SJCRH30 (cell line): ENCODE measurements at regions not wholly inside any gene's neighbourhood (a gene's known extent, or its start where the extent isn't known, plus 50 kb on each side); places are given as distances from the start of the nearest gene placed in this dataset.
"Not testable (repeated sequence)": the region's sequence is repeated elsewhere in the genome, so short reads cannot be mapped to it uniquely, and the experiment has no call there.

Source experiments
- DNase-seq, 2 experiments: peaks; one replicate each; pipeline ENCODE4 v3.0.0-alpha.2; 2015 to 2020
- H3K27ac ChIP-seq: fragments of 250-450 bp; sonication (Bioruptor Pico); 2 replicates; pipeline ENCODE4 v1.5.1; 2020; ENCODE audit warnings: mild to moderate bottlenecking, moderate library complexity
- H3K27me3 ChIP-seq: fragments of 250-450 bp; sonication (Bioruptor Pico); 2 replicates; pipeline ENCODE4 v1.5.1; 2020; ENCODE audit warnings: mild to moderate bottlenecking, moderate library complexity
- H3K36me3 ChIP-seq: fragments of 250-450 bp; sonication (Bioruptor Pico); 2 replicates; pipeline ENCODE4 v1.5.1; 2020; ENCODE audit warnings: mild to moderate bottlenecking, moderate library complexity
- H3K4me1 ChIP-seq: fragments of 250-450 bp; sonication (Bioruptor Pico); 2 replicates; pipeline ENCODE4 v1.5.1; 2020; ENCODE audit warnings: mild to moderate bottlenecking, moderate library complexity
- H3K4me3 ChIP-seq: fragments of 250-450 bp; sonication (Bioruptor Pico); 2 replicates; pipeline ENCODE4 v1.5.1; 2020; ENCODE audit warnings: mild to moderate bottlenecking, moderate library complexity
- H3K9me3 ChIP-seq: fragments of 250-450 bp; sonication (Bioruptor Pico); replicated peaks from 2 replicates; pipeline ENCODE4 v1.5.1; 2020; ENCODE audit warnings: mild to moderate bottlenecking, moderate library complexity

GRCh38 chr1:149284773-149285172 lies 181.4 kb upstream of the NBPF9 start:
- H3K36me3 ChIP-seq, H3K27me3 ChIP-seq, H3K27ac ChIP-seq, H3K9me3 ChIP-seq, H3K4me1 ChIP-seq, DNase-seq, H3K4me3 ChIP-seq: not testable (repeated sequence)

GRCh38 chr1:149285205-149285604 lies 181.9 kb upstream of the NBPF9 start:
- not testable (repeated sequence) for H3K36me3 ChIP-seq, H3K4me3 ChIP-seq, DNase-seq, H3K4me1 ChIP-seq, H3K27ac ChIP-seq, H3K27me3 ChIP-seq, H3K9me3 ChIP-seq

- H3K4me3 ChIP-seq, H3K27ac ChIP-seq, H3K9me3 ChIP-seq, H3K4me1 ChIP-seq, H3K36me3 ChIP-seq, H3K27me3 ChIP-seq: not testable (repeated sequence)
- peak in 1 of 2 experiments; percentile 17 for DNase-seq
Observed at GRCh38 chr1:149285638-149286037, 182.3 kb upstream of the NBPF9 start.

- H3K36me3 ChIP-seq, DNase-seq, H3K4me1 ChIP-seq, H3K9me3 ChIP-seq, H3K4me3 ChIP-seq, H3K27ac ChIP-seq, H3K27me3 ChIP-seq: not testable (repeated sequence)
Observed at GRCh38 chr1:149288580-149288979, 185.2 kb upstream of the NBPF9 start.

- DNase-seq, H3K4me1 ChIP-seq, H3K36me3 ChIP-seq, H3K27ac ChIP-seq, H3K27me3 ChIP-seq, H3K9me3 ChIP-seq, H3K4me3 ChIP-seq: not testable (repeated sequence)
Observed at GRCh38 chr1:149300478-149301218, 174.2 kb upstream of the NBPF19 start.

GRCh38 chr1:149301282-149301681 lies 173.6 kb upstream of the NBPF19 start:
- not testable (repeated sequence) for H3K27ac ChIP-seq, H3K36me3 ChIP-seq, H3K9me3 ChIP-seq, H3K4me3 ChIP-seq, H3K4me1 ChIP-seq, H3K27me3 ChIP-seq, DNase-seq

- H3K4me3 ChIP-seq, H3K27ac ChIP-seq, H3K9me3 ChIP-seq, H3K36me3 ChIP-seq, DNase-seq, H3K4me1 ChIP-seq, H3K27me3 ChIP-seq: not testable (repeated sequence)
Observed at GRCh38 chr1:149304796-149305195, 170.0 kb upstream of the NBPF19 start.

- H3K4me3 ChIP-seq, H3K4me1 ChIP-seq, DNase-seq, H3K27me3 ChIP-seq, H3K9me3 ChIP-seq, H3K27ac ChIP-seq, H3K36me3 ChIP-seq: not testable (repeated sequence)
Observed at GRCh38 chr1:149307640-149308039, 167.2 kb upstream of the NBPF19 start.

- not testable (repeated sequence) for H3K4me3 ChIP-seq, DNase-seq, H3K27ac ChIP-seq, H3K4me1 ChIP-seq, H3K36me3 ChIP-seq, H3K27me3 ChIP-seq, H3K9me3 ChIP-seq
Observed at GRCh38 chr1:149314921-149315320, 159.9 kb upstream of the NBPF19 start.

GRCh38 chr1:149320971-149321731 lies 153.7 kb upstream of the NBPF19 start:
- DNase-seq, H3K4me3 ChIP-seq, H3K9me3 ChIP-seq, H3K4me1 ChIP-seq, H3K36me3 ChIP-seq, H3K27me3 ChIP-seq, H3K27ac ChIP-seq: not testable (repeated sequence)

- not testable (repeated sequence) for DNase-seq, H3K36me3 ChIP-seq, H3K27ac ChIP-seq, H3K9me3 ChIP-seq, H3K4me3 ChIP-seq, H3K4me1 ChIP-seq, H3K27me3 ChIP-seq
Observed at GRCh38 chr1:149321732-149322016, 153.2 kb upstream of the NBPF19 start.

GRCh38 chr1:149330081-149330335 lies 144.8 kb upstream of the NBPF19 start:
- H3K4me1 ChIP-seq, H3K27me3 ChIP-seq, H3K36me3 ChIP-seq, H3K4me3 ChIP-seq, H3K27ac ChIP-seq, H3K9me3 ChIP-seq, DNase-seq: not testable (repeated sequence)

GRCh38 chr1:149336082-149336481 lies 138.8 kb upstream of the NBPF19 start:
- not testable (repeated sequence) for H3K4me1 ChIP-seq, H3K27me3 ChIP-seq, H3K9me3 ChIP-seq, DNase-seq, H3K27ac ChIP-seq, H3K4me3 ChIP-seq, H3K36me3 ChIP-seq

GRCh38 chr1:149338221-149338691 lies 136.6 kb upstream of the NBPF19 start:
- not testable (repeated sequence) for H3K36me3 ChIP-seq, H3K27ac ChIP-seq, H3K27me3 ChIP-seq, H3K4me1 ChIP-seq, DNase-seq, H3K4me3 ChIP-seq, H3K9me3 ChIP-seq

- not testable (repeated sequence) for H3K27me3 ChIP-seq, DNase-seq, H3K4me1 ChIP-seq, H3K27ac ChIP-seq, H3K36me3 ChIP-seq, H3K4me3 ChIP-seq, H3K9me3 ChIP-seq
Observed at GRCh38 chr1:149338698-149339097, 136.1 kb upstream of the NBPF19 start.

GRCh38 chr1:149349448-149349847 lies 125.4 kb upstream of the NBPF19 start:
- not testable (repeated sequence) for H3K36me3 ChIP-seq, H3K27ac ChIP-seq, H3K4me1 ChIP-seq, DNase-seq, H3K27me3 ChIP-seq, H3K9me3 ChIP-seq, H3K4me3 ChIP-seq
